Glomerular endothelial cell (primary cell): ENCODE measurements at regions not wholly inside any gene's neighbourhood (a gene's known extent, or its start where the extent isn't known, plus 50 kb on each side); places are given as distances from the start of the nearest gene placed in this dataset.

ENCODE experiments used
- DNase-seq: peaks from one replicate; pipeline ENCODE4 v3.0.0-alpha.2; 2011; ENCODE audit warnings: low read depth, low spot score; ENCODE audit errors: extremely low read depth

- DNase-seq, result no peak
These were observed 52.6 kb upstream of the RBPJ start for GRCh38 chr4:26268246-26268645.

GRCh38 chr4:26269038-26269437 lies 51.8 kb upstream of the RBPJ start:
- no peak for DNase-seq
